Vagina (tissue), 2 donors: ENCODE measurements at regions not wholly inside any gene's neighbourhood (a gene's known extent, or its start where the extent isn't known, plus 50 kb on each side); places are given as distances from the start of the nearest gene placed in this dataset.
"Not testable (repeated sequence)": the region's sequence is repeated elsewhere in the genome, so short reads cannot be mapped to it uniquely, and the experiment has no call there.

Experiments used
- CTCF ChIP-seq, 3 experiments: fragments of 450-650 bp in 2 of 3; fragments of 200-600 bp in 1 of 3; sonication (generic) in 1 of 3; IDR thresholded peaks; one replicate each; pipeline ENCODE4 v1.5.1; 2017 to 2019; ENCODE audit warnings: antibody characterized with exemption in 3 of 3, mild to moderate bottlenecking in 2 of 3, moderate library complexity in 2 of 3
- POLR2A ChIP-seq, 2 donors: fragments of 450-650 bp; IDR thresholded peaks; one replicate each; pipeline ENCODE4 v1.6.1; 2017; ENCODE audit warnings: antibody characterized with exemption in 2 of 2, mild to moderate bottlenecking in 2 of 2, moderate library complexity in 2 of 2
- POLR2AphosphoS5 ChIP-seq, 2 donors: sonication (generic); formaldehyde crosslinking; IDR thresholded peaks; one replicate each; pipeline ENCODE4 v1.9.0; 2017; ENCODE audit warnings: antibody characterized with exemption in 2 of 2, mild to moderate bottlenecking in 2 of 2, low read depth in 1 of 2; ENCODE audit not compliant: insufficient read depth in 1 of 2

DNA sequence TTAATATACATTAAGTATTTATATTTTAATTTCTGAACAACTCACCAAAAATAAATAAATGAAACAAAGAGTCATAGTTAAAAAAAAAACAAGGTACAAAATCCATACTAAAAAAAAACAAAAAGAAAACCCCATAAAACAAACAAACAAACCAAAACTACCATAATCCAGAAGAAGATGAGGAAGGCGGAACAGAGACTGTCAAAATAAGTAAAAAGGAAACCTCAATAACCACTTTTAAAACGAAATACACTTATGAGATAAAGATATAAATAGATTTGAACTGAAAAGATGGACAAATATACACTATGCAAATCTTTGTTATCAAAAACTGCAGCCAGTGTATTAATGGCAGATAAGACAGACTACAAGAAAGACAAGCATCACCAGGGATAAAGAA is 103.3 kb downstream of the POTEB3 start:
- TF ChIP-seq CTCF (IDR thresholded peaks at IDR 0.05); POLR2AphosphoS5 (IDR thresholded peaks at IDR 0.05; ENCODE audit: insufficient read depth in 1 of 2, low read depth in 1 of 2); POLR2A (IDR thresholded peaks at IDR 0.05): not testable (repeated sequence)
